Activated T-cell treated with anti-CD3 and anti-CD28 coated beads, Interleukin-2, amount 50 U/mL, for 24 hours (primary cell): ENCODE measurements at regions not wholly inside any gene's neighbourhood (a gene's known extent, or its start where the extent isn't known, plus 50 kb on each side); places are given as distances from the start of the nearest gene placed in this dataset.
"Not testable (repeated sequence)": the region's sequence is repeated elsewhere in the genome, so short reads cannot be mapped to it uniquely, and the experiment has no call there.

Source experiments
- DNase-seq: peaks from one replicate; pipeline ENCODE4 v3.0.0-alpha.2; 2020
- H3K27ac Mint-ChIP-seq: 2 replicates; pipeline ENCODE4 v1.8.0; 2020; ENCODE audit warnings: mild to moderate bottlenecking, mixed read lengths
- H3K27me3 Mint-ChIP-seq: 2 replicates; pipeline ENCODE4 v1.8.0; 2020; ENCODE audit warnings: mixed read lengths
- H3K36me3 Mint-ChIP-seq: 2 replicates; pipeline ENCODE4 v1.8.0; 2020; ENCODE audit warnings: low read depth, mixed read lengths
- H3K4me1 Mint-ChIP-seq: 2 replicates; pipeline ENCODE4 v1.8.0; 2020; ENCODE audit warnings: low read depth, mixed read lengths
- H3K4me3 Mint-ChIP-seq: 2 replicates; pipeline ENCODE4 v1.8.0; 2020; ENCODE audit warnings: mild to moderate bottlenecking, moderate library complexity, mixed read lengths
- H3K9me3 Mint-ChIP-seq: 2 replicates; pipeline ENCODE4 v1.8.0; 2020; ENCODE audit warnings: mixed read lengths

DNA sequence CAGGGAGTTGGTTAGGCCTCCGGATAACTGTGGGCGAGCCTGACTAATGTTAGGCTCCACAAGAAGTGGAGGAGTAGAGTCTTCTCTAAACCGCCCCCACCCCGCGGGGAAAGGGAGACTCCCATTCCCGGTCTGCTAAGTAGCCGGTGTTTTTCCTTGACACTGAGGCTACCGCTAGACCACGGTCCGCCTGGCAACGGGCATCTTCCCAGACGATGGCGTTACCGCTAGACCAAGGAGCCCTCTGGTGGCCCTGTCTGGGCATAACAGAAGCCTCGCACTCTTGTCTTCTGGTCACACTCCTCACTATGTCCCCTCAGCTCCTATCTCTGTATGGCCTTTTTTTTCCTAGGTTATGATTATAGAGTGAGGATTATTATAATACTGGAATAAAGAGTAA, 1410.7 kb downstream of the UQCRFS1 start:
- not testable (repeated sequence) for H3K27ac Mint-ChIP-seq, DNase-seq, H3K27me3 Mint-ChIP-seq, H3K4me3 Mint-ChIP-seq, H3K9me3 Mint-ChIP-seq
- Mint-ChIP-seq H3K4me1 (peaks cover 15% of the 10 kb centered on the region), H3K36me3 (peaks cover 88% of the 10 kb centered on the region)

DNA sequence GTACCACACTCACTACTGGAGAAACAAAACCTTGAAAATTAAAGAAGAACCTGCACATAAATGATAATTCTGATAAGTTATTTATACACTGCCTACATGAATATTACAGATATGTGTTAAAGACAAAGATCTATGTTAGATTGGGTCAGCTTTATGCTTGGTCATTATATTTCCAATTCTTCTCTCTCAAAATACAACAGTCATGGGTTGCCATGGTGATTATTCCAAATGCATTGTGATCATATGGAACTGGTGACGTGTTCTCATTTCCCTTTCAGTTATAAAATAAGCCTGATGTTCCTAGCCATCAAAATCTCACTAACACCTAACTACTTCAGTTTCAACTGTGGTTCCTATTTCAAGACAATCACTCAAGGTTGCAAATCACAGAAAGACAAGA, 1416.4 kb downstream of the UQCRFS1 start:
- DNase-seq: no peak
- Mint-ChIP-seq H3K27me3 (no peaks in the 10 kb centered on the region), H3K4me1 (peaks cover 39% of the 10 kb centered on the region), H3K36me3 (peaks cover 73% of the 10 kb centered on the region), H3K4me3 (peak overlapping the region; percentile 6), H3K9me3 (no peaks in the 10 kb centered on the region), H3K27ac (peak overlapping the region; percentile 47)

DNA sequence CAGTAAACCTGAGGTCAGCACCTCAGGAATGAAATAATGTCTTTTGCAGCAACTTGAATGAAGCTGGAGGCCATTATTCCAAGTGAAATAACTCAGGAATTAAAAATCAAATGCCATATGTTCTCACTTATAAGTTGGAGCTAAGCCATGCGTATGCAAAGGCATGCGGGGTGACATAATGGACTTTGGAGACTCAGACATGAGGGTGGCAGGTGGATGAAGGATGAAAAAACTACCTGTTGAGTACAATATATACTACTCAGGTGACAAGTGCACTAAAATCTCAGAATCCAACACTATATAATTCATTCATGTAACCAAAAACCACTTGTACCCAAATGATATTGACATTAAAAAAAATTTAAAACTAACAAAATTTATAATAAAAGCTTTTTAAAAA, 1416.9 kb downstream of the UQCRFS1 start:
- peaks cover 41% of the 10 kb centered on the region for H3K4me1 Mint-ChIP-seq
- DNase-seq: no peak
- no peaks in the 10 kb centered on the region for H3K9me3 Mint-ChIP-seq
- peaks cover 68% of the 10 kb centered on the region for H3K36me3 Mint-ChIP-seq
- no peaks in the 10 kb centered on the region for H3K27me3 Mint-ChIP-seq
- H3K27ac Mint-ChIP-seq: peak overlapping the region; percentile 47
- H3K4me3 Mint-ChIP-seq: peak overlapping the region; percentile 93

DNA sequence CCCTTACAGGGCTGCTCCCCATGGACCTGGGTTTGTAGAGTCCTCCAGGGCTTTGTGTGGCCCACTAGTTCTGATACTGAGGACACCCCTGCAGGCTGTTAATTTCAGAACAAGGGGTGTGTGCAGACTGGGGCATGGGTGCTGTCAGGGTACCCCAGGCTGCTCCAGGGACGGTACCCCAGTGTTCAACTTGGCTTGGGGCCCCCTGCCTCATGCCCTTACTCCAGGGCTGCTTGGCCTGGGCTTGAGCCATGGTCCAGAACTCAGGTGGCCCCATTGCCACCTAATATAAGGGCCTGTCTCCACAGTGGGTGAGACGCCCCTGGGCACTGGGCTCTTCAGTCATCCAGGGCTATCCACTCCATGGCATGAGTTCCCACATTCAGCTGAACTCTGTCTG, 1417.6 kb downstream of the UQCRFS1 start:
- no peaks in the 10 kb centered on the region for H3K9me3 Mint-ChIP-seq
- peaks cover 68% of the 10 kb centered on the region for H3K36me3 Mint-ChIP-seq
- H3K4me3 Mint-ChIP-seq: peak overlapping the region; percentile 93
- DNase-seq: no peak
- no peaks in the 10 kb centered on the region for H3K27me3 Mint-ChIP-seq
- H3K4me1 Mint-ChIP-seq: peaks cover 42% of the 10 kb centered on the region
- peak overlapping the region; percentile 47 for H3K27ac Mint-ChIP-seq

DNA sequence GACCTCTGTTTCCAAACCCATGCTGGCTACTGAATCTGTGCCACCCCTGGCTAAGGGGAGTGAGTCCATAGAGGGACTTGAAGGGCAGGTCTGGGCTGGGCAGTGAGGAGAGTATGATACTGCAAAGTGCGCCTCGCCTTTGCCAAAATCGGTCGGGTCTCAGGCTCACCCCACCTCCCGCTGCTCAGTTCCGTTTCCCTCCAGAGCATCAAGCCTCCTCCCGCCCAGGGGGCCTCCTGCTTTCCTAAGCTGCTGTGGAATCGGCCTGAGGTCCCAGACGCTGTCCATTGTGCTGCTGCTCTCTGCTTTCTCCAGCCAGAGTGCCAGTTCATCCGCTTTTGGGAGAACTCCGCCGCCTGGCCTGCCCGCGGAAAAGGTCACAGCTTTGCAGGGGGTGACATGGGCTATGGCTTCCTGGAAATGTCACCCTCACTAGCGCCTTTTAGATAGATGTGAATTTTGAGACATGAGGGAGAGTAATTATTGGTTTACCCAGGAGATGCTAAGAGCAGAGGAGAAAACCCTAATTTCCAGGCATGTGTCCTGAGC, 1418.4 kb downstream of the UQCRFS1 start:
- Mint-ChIP-seq H3K9me3 (no peaks in the 10 kb centered on the region), H3K27ac (peak overlapping the region; percentile 96), H3K36me3 (peaks cover 60% of the 10 kb centered on the region), H3K27me3 (no peaks in the 10 kb centered on the region), H3K4me1 (peaks cover 38% of the 10 kb centered on the region), H3K4me3 (peak overlapping the region; percentile 93)
- no peak for DNase-seq

DNA sequence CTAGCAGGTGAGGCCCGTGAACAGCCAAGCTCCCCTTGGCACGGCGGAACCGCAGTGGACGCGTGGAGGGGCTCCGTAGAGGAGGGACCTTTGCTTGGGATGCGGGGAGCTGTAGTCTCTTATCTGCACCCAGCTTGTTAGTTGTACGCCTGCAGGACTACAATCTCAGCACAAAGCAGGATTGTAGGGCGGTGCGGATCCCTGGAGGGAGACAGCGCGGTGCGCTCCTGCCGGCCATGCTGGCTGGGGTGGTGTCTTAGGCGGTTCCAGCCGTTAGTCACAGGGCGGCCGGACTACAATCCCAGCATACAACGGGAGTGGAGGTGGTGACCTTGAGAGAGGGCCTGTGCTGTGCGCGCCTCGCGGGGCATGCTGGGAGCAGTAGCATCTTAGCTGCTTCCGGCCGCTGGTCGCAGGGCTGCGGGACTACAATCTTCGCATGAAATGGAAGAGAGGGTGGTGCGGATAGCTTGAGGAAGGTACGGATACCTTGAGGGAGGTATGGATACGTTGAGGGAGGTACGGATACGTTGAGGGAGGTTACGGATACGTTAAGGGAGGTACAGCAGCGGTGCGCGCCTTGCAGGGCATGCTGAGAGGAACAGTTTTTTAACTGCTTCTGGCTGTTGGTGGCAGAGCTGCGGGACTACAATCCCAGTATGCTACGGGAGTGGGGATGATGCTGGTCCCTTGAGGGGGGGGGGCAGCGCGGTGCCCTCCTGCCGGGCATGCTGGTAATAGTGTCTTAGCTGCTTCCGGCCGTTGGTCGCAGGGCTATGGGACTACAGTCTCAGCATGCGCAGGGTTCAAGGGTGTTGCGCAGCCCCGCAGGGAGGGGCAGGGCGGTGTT, 1419.1 kb downstream of the UQCRFS1 start:
- Mint-ChIP-seq H3K27ac (peak overlapping the region; percentile 96), H3K27me3 (no peaks in the 10 kb centered on the region), H3K36me3 (peaks cover 58% of the 10 kb centered on the region), H3K4me3 (peak overlapping the region; percentile 93), H3K9me3 (no peaks in the 10 kb centered on the region), H3K4me1 (peaks cover 32% of the 10 kb centered on the region)
- peak; percentile 92 for DNase-seq

DNA sequence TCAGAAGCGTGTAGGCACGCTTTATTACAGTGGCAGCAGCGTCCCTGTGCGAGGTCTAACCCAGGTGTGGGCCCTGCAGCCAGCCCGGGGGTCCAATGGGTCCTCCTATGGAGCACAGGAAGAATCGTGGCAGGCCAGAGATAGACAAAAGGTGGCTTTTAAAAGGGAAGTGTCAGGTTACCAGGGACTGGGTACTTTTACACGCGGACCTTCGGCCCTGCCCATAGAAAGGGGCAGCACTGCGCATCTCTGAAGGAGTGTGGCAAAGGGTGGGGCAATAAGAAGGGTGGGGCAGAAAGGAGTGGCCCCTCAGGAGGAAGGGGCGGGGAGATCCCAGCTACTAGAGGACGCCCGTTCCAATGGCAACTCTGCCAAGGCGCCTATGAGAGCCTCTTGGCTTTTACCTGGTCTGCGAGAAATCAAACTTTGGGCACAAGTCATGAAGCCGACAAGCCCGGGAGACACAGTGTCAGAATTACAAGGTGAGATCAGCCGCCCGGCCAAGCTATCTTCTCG, 1419.8 kb downstream of the UQCRFS1 start:
- Mint-ChIP-seq H3K27me3 (no peaks in the 10 kb centered on the region), H3K4me1 (peaks cover 30% of the 10 kb centered on the region), H3K9me3 (peaks cover under 1% of the 10 kb centered on the region), H3K27ac (peak overlapping the region; percentile 96), H3K36me3 (peaks cover 55% of the 10 kb centered on the region), H3K4me3 (peak overlapping the region; percentile 93)
- no peak for DNase-seq

DNA sequence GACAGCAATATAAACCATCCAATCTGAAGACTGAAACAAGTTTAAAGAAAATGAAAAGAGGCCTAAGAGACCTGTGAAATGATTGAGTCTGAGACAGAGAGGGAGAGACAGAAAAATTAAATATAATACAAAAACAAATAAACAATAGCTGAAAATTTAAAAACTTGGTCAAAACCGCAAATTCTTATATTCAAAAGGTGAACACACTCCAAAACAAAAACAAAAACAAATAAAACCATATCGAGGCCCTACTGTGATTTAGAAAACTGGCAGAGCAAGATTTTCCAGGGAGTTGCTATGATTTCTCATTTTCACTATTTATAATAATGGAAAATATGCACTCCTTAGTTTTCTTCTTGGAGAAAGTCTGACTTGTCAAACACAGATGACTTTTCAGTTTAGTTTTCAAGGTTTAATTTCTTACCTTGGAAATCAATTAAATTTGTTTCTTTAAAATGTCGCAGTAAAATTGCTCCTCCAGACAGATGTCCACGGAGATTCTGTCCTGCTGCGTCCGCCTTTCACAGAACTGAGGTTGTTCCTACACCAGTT, 1420.3 kb downstream of the UQCRFS1 start:
- peak overlapping the region; percentile 96 for H3K27ac Mint-ChIP-seq
- H3K27me3 Mint-ChIP-seq: no peaks in the 10 kb centered on the region
- DNase-seq: no peak
- peaks cover 33% of the 10 kb centered on the region for H3K4me1 Mint-ChIP-seq
- H3K9me3 Mint-ChIP-seq: peaks cover 3% of the 10 kb centered on the region
- peaks cover 54% of the 10 kb centered on the region for H3K36me3 Mint-ChIP-seq
- H3K4me3 Mint-ChIP-seq: peak overlapping the region; percentile 93

DNA sequence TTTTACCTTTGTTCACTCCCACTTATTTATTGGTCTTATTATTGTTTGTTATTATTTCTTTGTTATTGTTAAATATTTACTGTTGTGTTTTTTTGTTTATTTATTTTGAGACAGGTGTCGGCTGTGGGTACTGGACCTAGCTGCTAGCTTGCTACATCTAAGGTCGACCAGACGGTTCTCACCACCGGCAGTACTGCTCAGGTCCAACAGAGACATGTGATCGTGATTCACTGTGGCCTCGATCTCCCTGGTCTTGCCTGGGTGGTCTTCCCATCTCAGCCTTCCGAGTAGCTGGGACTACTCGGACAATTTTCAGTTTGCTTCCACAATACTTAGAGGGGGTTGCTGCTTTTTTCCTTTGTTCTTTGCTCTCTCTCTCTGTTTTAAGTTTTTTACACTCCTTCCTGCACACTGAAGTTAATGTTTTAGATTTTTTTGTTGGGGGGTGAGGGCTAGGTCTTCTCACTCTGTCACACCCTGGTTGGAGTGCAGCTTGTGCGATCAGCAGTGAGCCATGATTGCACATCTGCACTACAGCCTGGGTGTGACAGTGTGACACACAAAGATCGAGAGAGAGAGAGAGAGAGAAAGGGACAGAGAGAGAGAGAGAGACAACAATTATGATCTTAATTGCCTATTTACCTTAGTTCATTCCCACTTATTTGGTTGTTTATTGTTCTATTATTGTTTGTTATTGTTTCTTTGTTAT, 1432.4 kb downstream of the UQCRFS1 start:
- peaks cover 4% of the 10 kb centered on the region for H3K4me1 Mint-ChIP-seq
- H3K36me3 Mint-ChIP-seq: peaks cover 89% of the 10 kb centered on the region
- peaks cover 30% of the 10 kb centered on the region for H3K9me3 Mint-ChIP-seq
- no peak overlapping the region for H3K4me3 Mint-ChIP-seq
- no peaks in the 10 kb centered on the region for H3K27me3 Mint-ChIP-seq
- DNase-seq: no peak
- H3K27ac Mint-ChIP-seq: no peak overlapping the region

DNA sequence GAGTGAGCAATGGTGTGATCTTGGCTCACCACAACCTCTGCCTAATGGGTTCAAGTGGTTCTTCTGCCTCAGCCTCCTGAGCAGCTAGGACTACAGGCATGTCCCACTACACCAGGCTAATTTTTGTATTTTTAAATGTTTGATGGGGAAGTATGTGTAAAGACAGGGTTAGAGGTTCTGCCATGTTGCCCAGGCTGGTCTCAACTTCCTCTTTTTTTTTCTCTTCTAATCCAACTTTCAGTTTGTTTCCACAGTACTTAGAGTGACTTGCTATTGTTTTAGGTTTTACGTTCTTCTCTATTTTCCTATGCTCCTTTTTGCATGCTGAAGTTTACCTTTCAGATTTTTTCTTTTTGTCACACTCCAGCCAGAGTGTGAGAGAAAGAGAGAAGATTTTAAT, 1433.0 kb downstream of the UQCRFS1 start:
- Mint-ChIP-seq H3K4me1 (peaks cover 4% of the 10 kb centered on the region), H3K27me3 (no peaks in the 10 kb centered on the region), H3K4me3 (no peak overlapping the region), H3K27ac (no peak overlapping the region), H3K36me3 (peaks cover 89% of the 10 kb centered on the region), H3K9me3 (peaks cover 35% of the 10 kb centered on the region)
- DNase-seq: no peak

DNA sequence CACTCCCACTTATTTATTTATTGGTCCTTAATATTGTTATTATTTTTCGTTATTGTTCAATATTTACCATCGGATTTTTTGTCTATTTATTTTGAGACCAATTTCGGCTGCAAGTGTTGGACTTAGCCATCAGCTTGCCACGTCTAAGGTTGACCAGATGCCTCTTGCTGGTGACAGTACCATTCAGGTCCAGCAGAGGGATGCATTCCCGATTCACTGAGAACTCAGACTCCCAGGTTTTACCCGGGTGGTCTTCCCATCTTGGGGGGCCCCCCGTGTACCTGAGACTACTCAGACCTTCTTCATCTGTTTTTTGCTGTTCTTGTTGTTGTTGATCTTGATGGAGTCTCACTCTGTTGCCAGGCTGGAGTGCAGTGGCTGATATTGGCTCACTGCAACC, 1435.2 kb downstream of the UQCRFS1 start:
- peaks cover 93% of the 10 kb centered on the region for H3K36me3 Mint-ChIP-seq
- no peaks in the 10 kb centered on the region for H3K4me1 Mint-ChIP-seq
- DNase-seq: no peak
- no peak overlapping the region for H3K27ac Mint-ChIP-seq
- H3K27me3 Mint-ChIP-seq: no peaks in the 10 kb centered on the region
- no peak overlapping the region for H3K4me3 Mint-ChIP-seq
- H3K9me3 Mint-ChIP-seq: peaks cover 52% of the 10 kb centered on the region

DNA sequence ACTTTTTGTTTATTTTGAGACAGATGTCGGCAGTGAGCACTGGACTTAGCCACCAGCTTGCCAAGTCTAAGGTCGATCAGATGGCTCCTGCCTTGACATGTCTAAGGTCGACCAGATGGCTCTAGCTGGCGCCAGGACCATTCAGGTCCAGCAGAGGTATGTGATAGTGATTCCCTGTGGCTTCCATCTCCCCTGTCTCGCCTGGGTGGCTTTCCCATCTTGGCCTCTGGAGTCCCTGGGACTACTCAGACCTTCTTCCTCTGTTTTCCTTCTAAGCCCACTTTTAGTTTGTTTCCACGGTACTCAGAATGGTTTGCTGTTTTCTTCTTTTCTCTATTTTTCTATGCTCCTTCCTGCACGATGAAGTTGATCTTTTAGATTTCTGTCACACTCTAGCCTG, 1435.7 kb downstream of the UQCRFS1 start:
- no peaks in the 10 kb centered on the region for H3K27me3 Mint-ChIP-seq
- H3K4me3 Mint-ChIP-seq: no peak overlapping the region
- H3K27ac Mint-ChIP-seq: no peak overlapping the region
- peaks cover 93% of the 10 kb centered on the region for H3K36me3 Mint-ChIP-seq
- DNase-seq: no peak
- H3K9me3 Mint-ChIP-seq: peaks cover 56% of the 10 kb centered on the region
- H3K4me1 Mint-ChIP-seq: no peaks in the 10 kb centered on the region

DNA sequence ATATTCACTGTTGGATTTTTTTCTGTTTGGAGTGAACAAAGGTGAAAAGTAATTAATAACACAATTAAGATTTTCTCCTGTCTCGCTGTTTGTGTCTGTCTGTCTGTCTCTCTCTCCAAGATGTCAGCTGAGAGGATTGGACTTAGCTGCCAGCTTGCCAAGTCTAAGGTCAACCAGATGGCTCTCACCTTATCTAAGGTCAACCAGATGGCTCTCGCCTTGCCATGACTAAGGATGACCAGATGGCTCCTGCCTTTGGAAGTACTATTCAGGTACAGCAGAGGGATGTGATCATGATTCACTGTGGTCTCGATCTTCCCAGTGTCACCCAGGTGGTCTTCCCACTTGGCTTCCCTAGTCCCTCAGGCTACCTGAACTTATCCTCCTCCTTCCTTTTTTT, 1436.4 kb downstream of the UQCRFS1 start:
- H3K27ac Mint-ChIP-seq: no peak overlapping the region
- H3K4me3 Mint-ChIP-seq: no peak overlapping the region
- H3K9me3 Mint-ChIP-seq: peaks cover 62% of the 10 kb centered on the region
- no peak for DNase-seq
- H3K4me1 Mint-ChIP-seq: no peaks in the 10 kb centered on the region
- H3K27me3 Mint-ChIP-seq: no peaks in the 10 kb centered on the region
- H3K36me3 Mint-ChIP-seq: peaks cover 92% of the 10 kb centered on the region

DNA sequence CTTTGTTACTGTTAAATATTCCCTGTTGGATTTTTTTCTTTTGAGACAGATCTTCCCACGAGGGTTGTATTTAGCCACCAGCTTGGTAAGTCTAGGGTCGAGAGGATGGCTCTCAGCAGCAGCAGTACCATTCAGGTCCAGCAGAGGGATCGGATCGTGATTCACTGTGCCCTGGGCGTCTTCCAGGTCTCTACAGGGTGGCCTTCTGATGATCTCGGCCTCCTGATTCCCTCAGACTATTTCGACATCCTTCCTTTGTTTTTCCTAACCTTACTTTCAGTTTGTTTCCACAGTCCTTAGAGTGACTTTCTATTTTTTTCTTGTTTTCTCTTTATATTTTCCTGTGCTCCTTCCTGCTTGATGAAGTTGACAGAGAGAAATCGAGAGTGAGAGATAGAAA, 1436.9 kb downstream of the UQCRFS1 start:
- Mint-ChIP-seq H3K9me3 (peaks cover 64% of the 10 kb centered on the region), H3K27me3 (no peaks in the 10 kb centered on the region), H3K36me3 (peaks cover 90% of the 10 kb centered on the region), H3K27ac (no peak overlapping the region), H3K4me3 (no peak overlapping the region), H3K4me1 (no peaks in the 10 kb centered on the region)
- DNase-seq: no peak
